K562 (cell line): ENCODE measurements at regions not wholly inside any gene's neighbourhood (a gene's known extent, or its start where the extent isn't known, plus 50 kb on each side); places are given as distances from the start of the nearest gene placed in this dataset.

Source experiments
- CTBP1 ChIP-seq: fragments of 450-650 bp; IDR thresholded peaks from 2 replicates; pipeline ENCODE4 v1.6.1; 2016; ENCODE audit warnings: borderline replicate concordance
- DIDO1 ChIP-seq: fragments of 450-650 bp; IDR thresholded peaks from 2 replicates; pipeline ENCODE4 v1.6.1; 2016; ENCODE audit warnings: low read depth, missing biosample characterization, missing genetic modification characterization
- ERF ChIP-seq: fragments of 450-650 bp; formaldehyde crosslinking; IDR thresholded peaks from 2 replicates; pipeline ENCODE4 v1.4.0; 2020; ENCODE audit warnings: mild to moderate bottlenecking, mixed read lengths
- ESRRA ChIP-seq: fragments of 450-650 bp; IDR thresholded peaks from 2 replicates; pipeline ENCODE4 v1.6.1; 2014; ENCODE audit warnings: low read depth, mild to moderate bottlenecking, moderate library complexity, borderline replicate concordance
- FOXA3 ChIP-seq, 2 experiments: fragments of 450-650 bp in 1 of 2; sonication (generic) in 1 of 2; formaldehyde crosslinking; IDR thresholded peaks in 1 of 2; conservative IDR thresholded peaks in 1 of 2; 2 replicates each; pipeline versions ENCODE4 v1.4.0 to v1.8.0; 2020 to 2022; ENCODE audit warnings: mild to moderate bottlenecking in 2 of 2, missing genetic modification reagents in 1 of 2
- IFI16 ChIP-seq: fragments of 250-450 bp; sonication (Bioruptor Pico); IDR thresholded peaks from 2 replicates; pipeline ENCODE4 v2.1.2; 2022; ENCODE audit warnings: mild to moderate bottlenecking, inconsistent platforms
- RBBP5 ChIP-seq: fragments of 200-600 bp; sonication (generic); IDR thresholded peaks from 2 replicates; pipeline ENCODE4 v1.6.1; 2012; ENCODE audit warnings: borderline replicate concordance, mild to moderate bottlenecking, low read length, control low read depth, inconsistent platforms; ENCODE audit not compliant: insufficient read depth, poor library complexity, severe bottlenecking
- SRSF7 ChIP-seq: fragments of 200-400 bp; formaldehyde crosslinking; optimal IDR thresholded peaks from 2 replicates; pipeline ENCODE3; 2017; ENCODE audit warnings: mild to moderate bottlenecking, low read depth, low read length
- TAF7 ChIP-seq: fragments of 450-650 bp; IDR thresholded peaks from 2 replicates; pipeline ENCODE4 v1.6.1; 2016; ENCODE audit warnings: missing genetic modification characterization, missing compliant biosample characterization
- ZFP36 ChIP-seq: fragments of 150-350 bp; IDR thresholded peaks from 2 replicates; pipeline ENCODE4 v1.6.1; 2018; ENCODE audit warnings: low read length, low read depth; ENCODE audit not compliant: partially characterized antibody
- ZNF124 ChIP-seq: sonication (generic); formaldehyde crosslinking; IDR thresholded peaks from 2 replicates; pipeline ENCODE4 v1.8.1; 2022; ENCODE audit warnings: missing genetic modification reagents
- ZNF134 ChIP-seq: fragments of 250-450 bp; sonication (Bioruptor Pico); conservative IDR thresholded peaks from 2 replicates; pipeline ENCODE4 v1.4.0; 2020
- TF ChIP-seq, protein P1 (sequence below): fragments of 250-450 bp; sonication (Bioruptor Pico); IDR thresholded peaks from 2 replicates; pipeline ENCODE4 v1.4.0; 2020
- TF ChIP-seq, protein P2 (sequence below): fragments of 250-450 bp; sonication (Bioruptor Pico); IDR thresholded peaks from 2 replicates; pipeline ENCODE4 v1.5.1; 2021; ENCODE audit warnings: mild to moderate bottlenecking
- TF ChIP-seq, protein P3 (sequence below), 2 experiments: fragments of 450-650 bp; conservative IDR thresholded peaks; 2 replicates each; pipeline ENCODE4 v1.6.1; 2017; ENCODE audit warnings: mild to moderate bottlenecking in 2 of 2, moderate library complexity in 2 of 2

DNA sequence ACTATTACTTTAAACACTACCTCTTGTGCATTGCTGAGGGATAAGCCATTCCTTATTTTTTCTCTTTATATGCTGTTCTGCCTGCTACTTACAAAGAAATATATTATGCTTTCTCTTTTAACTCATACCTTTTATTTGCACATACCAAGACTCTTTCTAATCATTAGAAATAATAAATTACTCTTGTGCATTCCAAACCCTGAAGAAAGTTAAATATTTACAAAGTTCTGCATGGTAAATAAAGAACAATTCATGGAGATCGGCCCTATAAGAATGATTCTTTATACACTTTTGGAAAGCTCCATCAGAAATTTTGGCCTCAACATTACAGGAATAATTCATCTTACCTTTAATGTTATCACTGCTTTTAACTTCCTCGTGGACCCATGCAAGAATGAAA is 86.7 kb upstream of the PALMD start (continued):
- TF ChIP-seq, protein P1, sequence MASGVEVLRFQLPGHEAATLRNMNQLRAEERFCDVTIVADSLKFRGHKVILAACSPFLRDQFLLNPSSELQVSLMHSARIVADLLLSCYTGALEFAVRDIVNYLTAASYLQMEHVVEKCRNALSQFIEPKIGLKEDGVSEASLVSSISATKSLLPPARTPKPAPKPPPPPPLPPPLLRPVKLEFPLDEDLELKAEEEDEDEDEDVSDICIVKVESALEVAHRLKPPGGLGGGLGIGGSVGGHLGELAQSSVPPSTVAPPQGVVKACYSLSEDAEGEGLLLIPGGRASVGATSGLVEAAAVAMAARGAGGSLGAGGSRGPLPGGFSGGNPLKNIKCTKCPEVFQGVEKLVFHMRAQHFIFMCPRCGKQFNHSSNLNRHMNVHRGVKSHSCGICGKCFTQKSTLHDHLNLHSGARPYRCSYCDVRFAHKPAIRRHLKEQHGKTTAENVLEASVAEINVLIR (CRISPR knock-in tag): no peak
- TF ChIP-seq ZFP36 (no peak), CTBP1 (no peak), RBBP5 (no peak), FOXA3 (CRISPR knock-in tag; conservative IDR thresholded peaks at IDR 0.05 in 1 of 2, IDR thresholded peaks at IDR 0.05 in 1 of 2) (no peak), IFI16 (CRISPR knock-in tag) (no peak), ZNF124 (CRISPR knock-in tag) (no peak), ESRRA (no peak), ERF (no peak), SRSF7 (no peak), TAF7 (no peak), ZNF134 (CRISPR knock-in tag) (no peak), DIDO1 (tag) (no peak)
- TF ChIP-seq, protein P2, sequence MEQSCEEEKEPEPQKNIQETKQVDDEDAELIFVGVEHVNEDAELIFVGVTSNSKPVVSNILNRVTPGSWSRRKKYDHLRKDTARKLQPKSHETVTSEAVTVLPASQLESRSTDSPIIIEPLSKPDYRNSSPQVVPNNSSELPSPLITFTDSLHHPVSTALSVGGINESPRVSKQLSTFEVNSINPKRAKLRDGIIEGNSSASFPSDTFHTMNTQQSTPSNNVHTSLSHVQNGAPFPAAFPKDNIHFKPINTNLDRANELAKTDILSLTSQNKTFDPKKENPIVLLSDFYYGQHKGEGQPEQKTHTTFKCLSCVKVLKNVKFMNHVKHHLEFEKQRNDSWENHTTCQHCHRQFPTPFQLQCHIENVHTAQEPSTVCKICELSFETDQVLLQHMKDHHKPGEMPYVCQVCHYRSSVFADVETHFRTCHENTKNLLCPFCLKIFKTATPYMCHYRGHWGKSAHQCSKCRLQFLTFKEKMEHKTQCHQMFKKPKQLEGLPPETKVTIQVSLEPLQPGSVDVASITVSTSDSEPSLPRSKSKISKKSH: no peak
- TF ChIP-seq, protein P3, sequence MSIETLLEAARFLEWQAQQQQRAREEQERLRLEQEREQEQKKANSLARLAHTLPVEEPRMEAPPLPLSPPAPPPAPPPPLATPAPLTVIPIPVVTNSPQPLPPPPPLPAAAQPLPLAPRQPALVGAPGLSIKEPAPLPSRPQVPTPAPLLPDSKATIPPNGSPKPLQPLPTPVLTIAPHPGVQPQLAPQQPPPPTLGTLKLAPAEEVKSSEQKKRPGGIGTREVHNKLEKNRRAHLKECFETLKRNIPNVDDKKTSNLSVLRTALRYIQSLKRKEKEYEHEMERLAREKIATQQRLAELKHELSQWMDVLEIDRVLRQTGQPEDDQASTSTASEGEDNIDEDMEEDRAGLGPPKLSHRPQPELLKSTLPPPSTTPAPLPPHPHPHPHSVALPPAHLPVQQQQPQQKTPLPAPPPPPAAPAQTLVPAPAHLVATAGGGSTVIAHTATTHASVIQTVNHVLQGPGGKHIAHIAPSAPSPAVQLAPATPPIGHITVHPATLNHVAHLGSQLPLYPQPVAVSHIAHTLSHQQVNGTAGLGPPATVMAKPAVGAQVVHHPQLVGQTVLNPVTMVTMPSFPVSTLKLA (conservative IDR thresholded peaks at IDR 0.05): no peak
